ENCODE measurements at regions not wholly inside any gene's neighbourhood (a gene's known extent, or its start where the extent isn't known, plus 50 kb on each side); places are given as distances from the start of the nearest gene placed in this dataset.

DNA sequence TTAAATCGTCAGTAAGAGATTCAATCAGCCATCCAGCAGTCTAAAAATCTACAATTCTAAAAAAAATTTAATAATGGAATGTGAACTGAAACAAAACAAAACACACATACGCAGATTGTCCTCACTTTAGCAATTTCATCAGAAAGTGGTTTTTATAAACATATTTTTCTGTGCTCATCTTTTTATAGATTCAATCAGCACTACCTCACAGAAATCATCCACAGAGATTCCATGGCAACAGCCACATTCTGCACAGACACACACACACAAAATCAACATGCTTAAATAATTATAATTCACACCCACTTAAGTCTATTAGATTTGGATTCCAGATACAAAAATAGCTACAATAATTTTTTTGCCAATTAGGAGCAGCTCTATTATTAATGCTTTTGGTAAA lies 149.0 kb upstream of the KCNIP4 start:
- DNase-seq, result no peak

DNA sequence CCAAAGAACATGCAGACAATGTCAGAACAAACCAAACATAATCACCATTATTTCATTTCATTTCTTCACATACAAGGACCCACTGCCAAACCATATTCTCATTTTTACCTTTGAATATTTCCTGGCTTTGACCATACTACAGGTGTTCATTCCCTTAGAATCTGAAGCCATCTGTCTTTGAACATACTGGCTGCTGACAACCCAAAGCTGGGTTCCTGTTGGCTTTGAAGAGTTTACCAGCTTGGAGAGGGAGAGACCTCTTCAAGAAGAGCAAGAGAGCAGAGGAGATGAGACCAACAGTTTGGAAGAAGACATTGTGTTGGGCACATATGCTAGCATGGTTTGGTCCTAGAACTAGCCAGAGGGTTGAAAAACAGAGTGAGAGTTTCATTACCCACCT lies 145.6 kb upstream of the KCNIP4 start:
- DNase-seq, result no peak

DNA sequence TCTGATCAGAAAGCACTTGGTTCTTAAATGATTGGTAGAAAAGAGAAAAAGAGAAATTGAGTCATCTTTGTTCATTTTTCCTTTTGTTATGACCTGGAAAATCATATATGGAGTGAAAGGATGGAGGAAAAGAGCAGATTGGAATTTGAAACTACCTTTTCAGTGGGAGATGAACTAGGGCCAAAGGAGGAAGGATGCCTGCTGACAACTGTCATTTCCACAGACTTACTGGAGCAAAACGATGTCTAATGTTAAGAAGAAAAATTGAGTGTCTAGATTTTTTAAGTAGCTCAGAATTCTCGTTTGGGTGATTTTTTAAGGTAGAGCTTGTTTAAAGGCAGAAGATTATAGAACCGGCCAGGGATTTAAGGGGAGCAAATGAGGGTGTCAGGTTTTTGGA lies 144.6 kb upstream of the KCNIP4 start:
- DNase-seq, result no peak

DNA sequence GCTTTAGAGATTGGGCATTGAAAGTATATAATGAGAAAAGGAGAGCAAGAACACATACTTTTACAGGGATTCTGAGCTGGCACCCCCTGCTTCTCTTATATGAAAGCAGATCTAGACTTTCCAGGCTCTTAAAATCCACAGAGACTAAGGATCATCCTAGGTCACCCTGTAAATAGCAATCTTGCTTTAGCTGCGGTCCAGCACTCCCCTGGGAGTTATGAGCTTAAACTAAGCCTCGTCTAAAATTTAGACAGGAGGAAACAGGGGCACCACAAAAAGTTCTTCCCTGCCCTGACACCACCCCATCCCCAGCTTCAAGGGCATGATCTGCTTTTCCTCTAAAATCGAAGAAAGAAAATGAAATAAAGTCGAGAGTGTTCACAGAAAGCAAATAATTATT lies 143.3 kb upstream of the KCNIP4 start:
- DNase-seq, result no peak

DNA sequence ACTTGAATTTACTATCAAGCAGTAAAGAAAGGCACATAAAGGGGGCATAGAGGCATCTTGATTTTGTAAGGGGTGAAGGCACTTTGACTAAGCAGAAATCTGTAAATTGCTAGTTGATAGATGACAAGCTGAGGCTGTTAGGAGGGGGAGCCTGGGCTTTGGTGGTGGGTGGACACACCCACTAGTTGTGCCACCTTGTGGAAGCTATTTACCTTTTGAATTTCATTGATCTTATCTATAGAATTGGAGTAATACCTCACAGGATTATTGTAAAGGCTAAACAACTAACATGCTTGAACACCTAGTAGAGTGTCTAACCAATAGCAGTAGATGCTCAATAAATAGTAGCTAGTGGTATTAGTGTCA lies 142.8 kb upstream of the KCNIP4 start:
- DNase-seq, result no peak

DNA sequence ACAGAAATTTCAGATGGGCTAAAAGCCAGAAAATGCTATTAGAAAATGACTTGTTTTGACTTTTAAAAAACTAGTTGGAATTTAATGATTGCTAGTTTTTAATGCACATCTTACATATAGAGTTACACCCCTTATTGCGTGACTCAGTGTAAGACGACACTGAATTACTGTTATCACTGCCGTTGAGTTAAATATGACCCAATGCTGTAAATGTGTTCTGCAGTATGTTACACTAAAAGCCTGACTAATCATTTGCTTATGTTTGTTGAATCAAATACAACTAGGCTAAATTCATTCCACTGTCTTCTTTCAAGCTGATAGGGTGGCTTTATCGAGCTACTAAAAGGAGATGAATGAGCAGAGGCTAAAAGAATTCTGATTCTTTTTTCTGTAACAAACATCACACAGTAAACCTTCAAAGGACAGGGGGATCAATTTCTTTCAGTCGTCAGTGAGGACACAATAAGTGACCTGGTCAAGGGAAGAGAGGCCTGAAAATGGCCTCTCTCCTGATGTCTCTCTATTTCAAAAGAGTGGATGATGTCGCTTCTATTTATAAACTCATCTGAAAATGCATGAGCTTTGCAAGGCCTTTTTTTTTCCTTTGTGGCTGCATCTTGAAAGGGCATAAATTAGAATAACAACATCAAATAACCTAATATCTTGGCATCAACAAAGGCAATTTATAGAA lies 142.2 kb upstream of the KCNIP4 start:
- DNase-seq, result no peak

DNA sequence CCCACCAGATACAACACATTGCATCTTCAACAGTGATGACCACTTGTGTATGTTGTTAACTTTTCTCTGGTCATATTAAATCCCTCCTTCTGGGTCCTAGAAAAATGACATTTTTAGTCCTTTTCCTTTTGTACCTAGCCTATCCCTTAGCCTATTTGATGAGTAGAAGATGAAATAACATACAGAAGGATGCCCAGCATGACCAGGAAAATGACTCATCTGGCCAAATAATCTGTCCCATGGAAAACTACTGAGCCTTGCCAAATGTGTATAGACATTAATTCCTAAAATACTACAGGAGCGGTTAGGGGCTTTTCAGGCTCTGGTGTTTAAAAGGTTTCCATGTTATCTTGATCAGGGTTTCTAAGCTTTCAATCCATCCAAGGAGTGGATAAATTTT lies 129.0 kb upstream of the KCNIP4 start:
- DNase-seq, result no peak

DNA sequence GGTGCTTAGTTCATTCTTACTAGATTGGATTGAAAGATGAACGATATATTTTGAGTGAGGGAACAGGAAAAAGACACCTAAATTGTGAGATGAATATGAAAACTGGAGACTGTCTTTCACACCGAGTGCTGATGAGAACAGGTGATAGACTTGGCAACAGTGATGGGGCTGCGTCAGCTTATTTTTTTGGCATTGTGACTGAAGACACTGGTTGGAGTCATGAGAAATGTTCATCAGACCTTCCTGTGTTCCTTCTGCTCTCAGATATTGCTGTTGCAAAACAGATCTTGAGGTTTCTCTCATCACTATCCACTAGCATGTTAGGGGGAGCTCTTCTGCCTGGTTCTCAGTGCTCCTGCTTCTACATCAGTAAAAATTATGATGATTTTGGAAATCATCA lies 124.2 kb upstream of the KCNIP4 start:
- no peak for DNase-seq

DNA sequence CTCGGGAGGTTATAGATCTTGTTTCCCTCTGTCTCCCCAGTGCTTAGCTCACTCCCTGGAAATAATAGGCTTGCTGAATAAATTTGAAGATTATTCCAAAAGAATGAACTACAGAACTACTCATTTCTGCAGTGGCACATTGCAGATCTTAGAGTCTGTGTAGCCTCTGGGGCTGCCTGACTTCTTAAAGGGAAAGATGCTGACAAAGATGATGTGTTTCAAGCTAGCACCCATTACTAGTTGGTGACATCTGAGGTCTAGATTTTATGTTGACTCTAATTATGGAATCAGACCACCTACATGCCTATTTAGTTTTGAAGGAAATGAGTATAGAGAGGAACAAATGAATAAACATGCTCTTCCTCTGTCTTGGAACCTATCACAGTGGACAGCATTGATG lies 123.7 kb upstream of the KCNIP4 start:
- no peak for DNase-seq

DNA sequence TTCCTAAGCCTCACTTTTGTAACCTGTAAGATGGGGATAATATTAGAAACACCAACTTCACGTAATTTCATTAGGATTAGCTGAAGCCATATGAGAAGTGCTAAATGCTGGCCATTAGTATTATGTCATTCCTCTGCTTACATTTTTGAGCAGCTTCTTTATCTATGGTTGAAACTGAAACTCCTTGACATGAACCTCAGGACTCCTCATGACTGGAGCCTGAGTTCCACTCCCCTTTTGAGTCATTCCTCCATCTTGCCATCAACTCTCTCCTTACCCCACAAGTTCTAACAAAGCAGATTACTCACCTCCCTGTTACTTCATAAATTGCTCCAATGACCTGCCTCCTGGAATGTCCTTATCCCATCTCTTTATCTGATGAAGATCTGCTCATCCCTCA lies 123.2 kb upstream of the KCNIP4 start:
- peak; percentile 36 for DNase-seq

DNA sequence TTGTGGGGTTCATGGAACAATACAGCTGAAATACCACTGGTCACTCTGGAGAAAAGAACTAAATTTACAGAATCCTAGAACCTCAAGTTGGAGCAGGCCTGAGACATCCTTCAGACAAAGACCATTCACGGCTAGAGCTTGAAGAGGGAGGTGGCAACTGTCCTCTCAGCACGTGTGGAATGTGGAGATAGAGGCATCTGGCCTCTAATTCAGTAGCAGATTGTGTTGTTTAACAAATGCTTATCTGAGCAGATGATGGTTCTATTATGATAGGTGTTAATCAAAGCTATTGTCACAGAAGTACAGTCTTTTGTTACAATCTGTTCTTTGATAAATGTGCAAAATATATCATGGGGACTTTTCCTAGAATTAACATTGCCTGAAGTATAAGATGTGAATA lies 121.7 kb upstream of the KCNIP4 start:
- DNase-seq, result no peak

DNA sequence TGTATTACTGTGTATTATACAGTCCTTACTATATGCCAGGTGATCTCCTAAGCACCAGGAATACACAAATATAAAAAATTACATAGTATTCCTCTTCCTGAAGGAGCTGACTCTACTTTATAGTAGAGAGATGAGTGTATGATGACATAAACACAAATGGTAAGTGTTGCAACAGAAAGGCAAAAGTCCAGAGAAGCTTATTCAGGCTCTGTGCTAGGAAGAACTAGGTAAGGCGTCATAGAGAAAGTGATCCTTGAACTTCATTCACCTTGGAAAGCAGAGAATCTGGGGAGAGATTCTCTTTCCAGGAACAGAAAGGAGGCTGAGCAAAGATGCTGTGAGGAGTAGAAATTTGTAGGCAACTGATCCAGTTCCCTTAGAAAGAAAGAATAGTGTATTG lies 115.0 kb upstream of the KCNIP4 start:
- DNase-seq, result no peak

DNA sequence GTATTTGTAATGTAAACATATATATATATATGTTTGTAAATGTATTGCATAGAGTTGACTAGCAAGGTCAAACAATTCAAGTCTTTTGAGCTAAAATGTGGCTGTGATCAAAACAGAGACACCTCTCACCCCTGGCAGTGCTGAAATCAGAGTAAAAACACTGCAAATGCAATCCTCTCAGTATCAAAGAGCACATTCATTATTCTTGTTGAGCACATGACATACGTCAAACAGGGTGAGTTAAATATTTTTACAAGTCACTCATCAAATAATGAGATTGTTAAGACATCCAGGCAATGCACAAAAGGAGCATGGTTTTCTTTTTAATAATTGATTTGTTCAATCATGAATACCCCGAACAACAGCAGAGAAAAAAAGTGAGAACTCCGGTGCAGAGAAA lies 114.1 kb upstream of the KCNIP4 start:
- DNase-seq, result no peak

DNA sequence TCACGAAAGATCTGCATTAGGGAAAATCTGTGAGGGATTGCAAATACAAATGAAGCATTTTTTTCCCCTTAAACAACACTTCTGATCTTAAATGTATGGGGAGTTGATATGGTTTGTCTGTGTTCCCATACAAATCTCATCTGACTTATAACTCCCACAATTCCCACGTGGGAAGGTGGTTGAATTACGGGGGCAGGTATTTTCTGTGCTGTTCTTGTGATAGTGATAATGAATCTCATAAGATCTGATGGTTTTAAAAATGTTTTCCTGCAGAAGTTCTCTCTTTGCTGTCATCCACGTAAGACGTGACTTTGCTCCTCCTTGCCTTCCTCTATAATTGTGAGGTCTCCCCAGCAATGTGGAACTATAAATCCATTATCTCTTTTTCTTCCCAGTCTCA lies 107.4 kb upstream of the KCNIP4 start:
- DNase-seq, result no peak

DNA sequence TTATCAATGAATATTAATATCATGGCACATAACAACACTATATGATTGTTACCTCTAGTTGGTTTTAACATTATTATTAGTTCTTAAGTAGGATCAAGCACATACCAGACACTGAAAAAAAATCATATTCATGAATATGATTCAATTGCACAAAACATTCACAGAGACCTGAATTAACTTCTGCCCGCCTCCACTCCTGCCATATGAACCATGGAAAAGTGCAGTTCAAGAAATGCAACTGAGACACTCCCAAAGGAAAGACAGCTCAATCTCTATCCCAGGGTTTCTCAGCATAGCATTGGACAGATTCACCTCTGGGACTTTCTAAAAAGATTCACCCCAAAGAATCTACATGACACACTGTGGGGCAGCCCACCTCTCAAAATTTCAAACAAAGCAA lies 103.5 kb upstream of the KCNIP4 start:
- no peak for DNase-seq

DNA sequence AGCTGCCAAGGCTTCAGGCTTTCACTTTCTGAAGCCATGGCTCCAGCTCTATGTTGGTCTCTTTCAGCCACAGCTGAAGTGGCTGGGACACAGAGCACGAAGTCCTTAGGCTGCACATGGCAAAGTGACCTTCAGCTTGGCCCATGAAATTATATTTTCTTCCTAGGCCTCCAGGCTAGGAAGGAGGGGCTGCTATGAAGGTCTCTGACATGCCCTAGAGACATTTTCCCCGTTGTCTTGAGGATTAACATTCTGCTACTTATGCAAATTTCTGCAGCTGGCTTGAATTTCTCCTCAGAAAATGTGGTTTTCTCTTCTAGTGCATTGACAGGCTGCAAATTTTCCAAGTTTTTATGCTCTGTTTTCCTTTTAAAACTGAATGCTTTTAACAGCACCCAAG lies 99.8 kb upstream of the KCNIP4 start:
- no peak for DNase-seq

DNA sequence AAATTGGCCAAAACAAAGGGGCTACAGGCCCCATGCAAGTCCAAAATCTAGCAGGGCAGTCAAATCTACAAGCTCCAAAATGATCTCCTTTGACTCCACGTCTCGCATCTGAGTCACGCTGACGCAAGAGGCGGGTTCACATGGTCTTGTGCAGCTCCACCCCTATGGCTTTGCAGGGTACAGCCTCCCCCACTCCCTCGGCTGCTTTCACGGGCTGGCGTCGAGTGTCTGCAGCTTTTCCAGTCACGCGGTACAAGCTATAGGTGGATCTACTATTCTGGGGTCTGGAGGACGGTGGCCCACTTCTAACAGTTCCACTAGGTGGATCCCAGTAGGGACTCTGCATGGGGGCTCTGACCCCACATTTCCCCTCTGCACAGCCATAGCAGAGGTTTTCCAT lies 99.2 kb upstream of the KCNIP4 start:
- DNase-seq, result no peak

DNA sequence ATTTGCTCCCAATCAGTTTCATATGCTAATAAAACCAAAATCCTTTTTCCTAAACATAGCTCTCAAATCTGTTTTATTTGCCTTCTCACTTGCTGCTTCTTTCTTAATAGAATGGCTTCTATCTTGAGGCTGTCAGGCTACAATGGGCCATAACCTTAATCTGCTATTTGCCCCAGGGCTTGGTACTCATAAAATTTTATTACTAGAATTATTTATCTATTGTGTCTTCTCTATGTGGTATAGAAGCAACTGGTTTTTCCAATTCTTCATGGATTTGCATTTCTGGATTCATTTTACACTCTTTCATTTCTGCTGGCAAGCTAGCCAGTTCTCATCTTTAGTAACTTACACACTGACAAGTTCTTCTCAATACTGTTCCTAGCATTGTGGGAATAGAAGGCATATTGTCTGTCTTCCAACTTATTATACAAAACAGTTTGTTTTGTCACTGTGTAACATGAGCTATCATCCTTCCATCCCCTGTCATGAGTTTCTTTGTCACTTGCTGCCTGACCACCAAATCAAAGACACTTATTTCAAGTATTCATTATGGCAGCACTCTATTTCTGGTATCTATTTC lies 96.6 kb upstream of the KCNIP4 start:
- no peak for DNase-seq

DNA sequence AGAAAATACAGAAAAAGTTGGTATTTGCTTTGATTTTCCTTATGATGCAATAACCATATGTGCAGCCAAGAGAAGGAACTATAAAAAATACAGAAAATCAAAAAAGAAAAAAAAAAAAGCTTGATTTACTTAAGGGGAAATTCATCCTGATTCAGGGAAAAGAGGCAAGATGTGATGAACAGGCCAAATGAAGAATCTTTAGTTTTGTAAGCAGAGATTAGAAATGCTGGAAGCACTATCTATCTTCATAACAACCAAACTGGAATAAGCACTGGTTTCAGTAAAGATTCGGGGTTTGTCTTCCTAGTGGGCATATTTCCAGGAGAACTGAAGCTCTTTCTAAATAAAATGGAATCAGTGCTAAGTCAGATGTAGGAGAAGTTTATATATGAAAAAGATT lies 82.9 kb upstream of the KCNIP4 start:
- DNase-seq, result no peak

DNA sequence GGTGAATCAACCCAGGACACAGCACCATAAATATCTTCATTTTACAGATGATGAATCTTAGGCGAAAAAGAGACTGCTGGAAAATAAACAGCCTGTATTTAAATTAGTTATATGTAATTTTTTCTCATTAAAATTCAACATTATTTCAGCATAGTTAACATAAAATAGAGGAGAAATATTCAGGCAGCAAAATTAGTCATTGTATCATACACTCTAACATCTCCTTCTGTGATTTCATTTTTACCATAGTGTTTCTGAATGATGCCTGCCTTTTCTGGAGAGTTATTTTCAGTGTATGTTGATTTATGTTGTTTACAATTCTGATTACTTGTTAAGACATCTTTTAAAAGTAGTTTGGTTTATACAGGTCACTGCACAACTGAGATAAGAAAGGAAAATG lies 82.3 kb upstream of the KCNIP4 start:
- DNase-seq, result no peak

DNA sequence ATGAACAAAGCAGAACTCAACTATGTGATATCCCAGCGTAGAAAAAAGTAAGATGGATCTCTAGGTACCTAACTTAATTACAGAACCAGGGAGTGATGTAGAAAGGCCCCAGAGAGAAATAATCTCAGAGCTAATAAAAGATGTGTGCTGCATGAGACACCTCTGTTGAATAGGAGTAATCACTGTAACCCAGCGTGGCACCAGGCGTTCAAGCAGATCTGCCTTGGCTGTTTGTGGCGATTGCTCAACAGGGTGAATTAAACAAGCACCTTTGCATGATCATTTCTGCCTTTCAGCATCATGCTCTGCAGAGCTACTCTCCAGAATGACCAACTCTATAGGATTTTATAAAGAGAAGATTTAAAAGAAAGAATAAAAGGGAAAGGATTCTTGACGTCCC lies 81.7 kb upstream of the KCNIP4 start:
- DNase-seq, result no peak

DNA sequence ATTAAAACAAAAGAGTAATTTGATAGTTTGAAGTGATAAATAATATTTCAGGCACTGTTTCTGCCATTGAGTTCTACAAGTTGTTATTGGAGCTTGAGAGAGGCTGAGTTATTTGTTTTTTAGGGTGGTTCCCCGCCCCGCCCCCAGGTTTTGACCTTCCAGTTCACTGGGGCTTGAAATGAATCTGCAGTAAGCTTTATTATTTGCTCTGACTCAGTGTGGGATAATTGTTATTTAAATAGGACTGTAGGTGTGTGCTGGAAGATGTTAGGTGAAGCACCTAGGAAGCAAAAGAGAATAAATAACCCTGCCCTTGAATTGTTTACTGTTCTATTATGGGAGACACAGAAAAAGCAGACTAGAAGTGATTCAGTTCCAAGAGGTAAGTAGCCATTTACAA lies 81.2 kb upstream of the KCNIP4 start:
- no peak for DNase-seq

DNA sequence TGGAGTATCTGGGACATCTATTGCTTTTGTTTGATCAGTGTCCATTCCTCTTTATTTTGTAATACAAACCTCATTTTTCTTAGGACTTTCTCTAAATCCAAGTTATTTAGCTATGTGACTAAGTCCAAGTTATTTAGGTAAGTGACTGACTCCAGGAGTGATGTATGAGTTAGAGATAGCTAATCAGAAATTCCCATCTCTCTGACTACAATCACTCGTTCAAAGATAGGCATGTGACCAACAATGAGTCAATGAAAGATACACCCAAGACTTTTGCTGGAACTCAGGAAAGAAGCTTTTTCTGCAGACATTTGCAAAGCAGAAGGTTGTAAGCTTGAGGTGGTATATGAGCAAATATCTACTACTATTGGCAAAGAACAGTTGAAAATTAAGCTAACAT lies 72.5 kb upstream of the KCNIP4 start:
- DNase-seq, result no peak

DNA sequence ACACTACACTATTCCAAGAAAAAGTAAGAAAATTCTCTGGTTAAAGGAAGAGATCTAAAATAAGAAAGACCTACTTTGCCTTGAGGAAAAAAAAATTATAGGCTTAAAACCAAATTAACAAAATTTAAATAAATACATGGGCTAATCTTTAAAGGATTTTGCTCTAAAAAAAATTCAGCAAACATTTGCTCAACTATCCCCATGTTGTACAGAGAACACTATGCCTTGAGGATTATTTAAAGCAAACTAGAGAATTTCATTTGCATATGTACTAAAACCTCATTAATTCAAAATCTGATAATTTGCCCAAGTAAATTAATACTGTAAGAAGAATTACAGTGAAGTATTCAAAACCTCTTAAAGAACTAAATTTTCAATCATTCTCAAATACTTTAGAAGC lies 71.6 kb upstream of the KCNIP4 start:
- DNase-seq, result no peak

DNA sequence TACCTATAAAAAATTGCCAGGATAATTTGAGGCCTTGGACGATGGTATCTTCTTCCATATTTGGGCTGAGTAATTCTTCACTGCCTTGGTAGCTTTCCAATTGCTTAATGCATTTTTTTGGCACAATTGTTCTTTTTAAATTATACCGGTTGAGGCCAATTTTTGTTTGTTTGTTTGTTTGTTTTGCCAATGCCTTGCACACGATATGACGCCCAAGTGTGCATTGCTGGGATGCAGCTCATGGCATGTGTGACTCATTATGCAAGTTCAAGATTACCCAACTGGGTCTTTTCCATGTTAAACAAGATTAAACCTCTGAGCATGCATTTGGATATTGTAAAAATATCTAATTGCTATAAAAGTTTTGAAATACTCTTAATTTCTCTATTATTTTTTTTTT lies 71.1 kb upstream of the KCNIP4 start:
- DNase-seq, result no peak

Measured in activated CD4-positive, alpha-beta T cell treated with anti-CD3 and anti-CD28 coated beads, Interleukin-2, Interleukin-6, amounts not matched to agents 100 ng/mL and 50 ng/mL, durations not matched to agents 16 hours and 8 hours (primary cell).